Gastroesophageal sphincter (tissue), 3 donors: ENCODE measurements at regions not wholly inside any gene's neighbourhood (a gene's known extent, or its start where the extent isn't known, plus 50 kb on each side); places are given as distances from the start of the nearest gene placed in this dataset.

Experiments
- CTCF ChIP-seq, 4 experiments: fragments of 200-600 bp in 2 of 4; fragments of 450-650 bp in 2 of 4; sonication (generic) in 1 of 4; IDR thresholded peaks; one replicate each; pipeline ENCODE4 v1.5.1; 2017 to 2019; ENCODE audit warnings: antibody characterized with exemption in 4 of 4, mild to moderate bottlenecking in 2 of 4, moderate library complexity in 2 of 4
- POLR2A ChIP-seq, 2 donors: fragments of 450-650 bp; IDR thresholded peaks; one replicate each; pipeline ENCODE4 v1.6.1; 2017; ENCODE audit warnings: antibody characterized with exemption in 2 of 2, mild to moderate bottlenecking in 2 of 2, moderate library complexity in 1 of 2

DNA sequence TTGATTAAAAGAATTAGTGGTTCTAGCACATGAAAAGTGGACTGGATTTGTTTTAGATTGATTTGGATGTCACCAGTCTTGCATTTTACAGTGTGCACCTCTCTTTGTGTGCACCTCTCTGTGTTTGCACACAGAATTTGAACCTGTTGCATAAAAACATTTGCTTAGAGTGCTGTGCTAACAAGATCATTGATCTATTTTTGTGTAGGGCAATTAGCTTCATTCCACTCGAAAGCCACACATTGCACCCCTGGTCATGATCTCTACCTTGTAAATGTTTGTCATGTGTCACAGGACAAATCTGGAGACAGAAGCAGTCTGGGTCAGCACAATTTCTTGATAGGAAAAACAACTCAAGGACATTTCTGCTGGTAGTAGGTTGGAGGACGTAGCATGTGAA, 258.7 kb upstream of the LINC00305 start:
- TF ChIP-seq POLR2A (IDR thresholded peaks at IDR 0.05) (no peak), CTCF (IDR thresholded peaks at IDR 0.05) (no peak)
